Testis (tissue), 2 donors: ENCODE measurements at regions not wholly inside any gene's neighbourhood (a gene's known extent, or its start where the extent isn't known, plus 50 kb on each side); places are given as distances from the start of the nearest gene placed in this dataset.

ENCODE experiments used
- DNase-seq: peaks from one replicate; pipeline ENCODE4 v3.0.0-alpha.2; 2019
- H3K27ac ChIP-seq, 2 donors: fragments of 200-600 bp; sonication (generic); one replicate each; pipeline ENCODE4 v1.5.1; 2019
- H3K27me3 ChIP-seq: fragments of 200-600 bp; sonication (generic); one replicate; pipeline ENCODE4 v1.5.1; 2019
- H3K36me3 ChIP-seq: fragments of 200-600 bp; sonication (generic); one replicate; pipeline ENCODE4 v1.5.1; 2017; ENCODE audit warnings: low read depth; ENCODE audit errors: missing control alignments
- H3K4me1 ChIP-seq: fragments of 200-600 bp; sonication (generic); one replicate; pipeline ENCODE4 v1.5.1; 2019
- H3K4me3 ChIP-seq, 2 donors: fragments of 200-600 bp; sonication (generic); one replicate each; pipeline ENCODE4 v1.5.1; 2017 to 2019
- H3K9me3 ChIP-seq: fragments of 200-600 bp; sonication (generic); one replicate; pipeline ENCODE4 v1.5.1; 2017
- POLR2A ChIP-seq: fragments of 450-650 bp; IDR thresholded peaks from one replicate; pipeline ENCODE4 v1.6.1; 2017; ENCODE audit warnings: antibody characterized with exemption, mild to moderate bottlenecking, moderate library complexity
- WGBS, 2 donors: methylation state at CpG; one replicate each; pipeline ENCODE4 v1.1.5; 2018; 5-methylcytosine and 5-hydroxymethylcytosine counted together
- intact Hi-C: fragments of 100-400 bp; cut with DNase I; formaldehyde crosslinking; loops from one replicate; pipeline ENCODE4 v1.15.1; 2023; ENCODE audit warnings: low total_unique reads
- TF ChIP-seq, protein P1 (sequence below), 3 experiments: fragments of 450-650 bp in 2 of 3; fragments of 200-600 bp in 1 of 3; sonication (generic) in 1 of 3; IDR thresholded peaks; one replicate each; pipeline ENCODE4 v1.5.1; 2016 to 2019; ENCODE audit warnings: antibody characterized with exemption in 3 of 3, mild to moderate bottlenecking in 2 of 3, moderate library complexity in 1 of 3

DNA sequence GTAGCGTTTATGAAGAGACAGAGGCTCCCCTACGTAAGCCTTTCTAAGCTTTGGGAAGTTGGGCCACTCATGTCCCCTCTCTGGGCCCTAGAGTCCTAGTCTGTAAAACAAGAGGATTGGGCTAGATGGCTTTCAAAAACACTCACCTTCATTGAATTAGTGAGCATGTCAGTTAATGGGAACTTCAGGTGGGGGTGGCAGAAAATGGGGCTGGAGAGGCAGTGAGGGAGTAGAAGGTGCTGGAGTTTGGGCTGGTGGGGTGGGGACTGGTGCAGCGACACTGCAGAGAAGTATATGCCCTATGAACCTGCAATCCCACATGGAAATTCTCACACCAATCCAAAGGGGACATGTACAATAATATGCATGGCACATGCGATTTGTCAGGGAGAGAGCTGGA lies 182.7 kb downstream of the C1orf94 start:
- no peak overlapping the region for H3K4me3 ChIP-seq
- TF ChIP-seq POLR2A, result no peak
- TF ChIP-seq, protein P1, sequence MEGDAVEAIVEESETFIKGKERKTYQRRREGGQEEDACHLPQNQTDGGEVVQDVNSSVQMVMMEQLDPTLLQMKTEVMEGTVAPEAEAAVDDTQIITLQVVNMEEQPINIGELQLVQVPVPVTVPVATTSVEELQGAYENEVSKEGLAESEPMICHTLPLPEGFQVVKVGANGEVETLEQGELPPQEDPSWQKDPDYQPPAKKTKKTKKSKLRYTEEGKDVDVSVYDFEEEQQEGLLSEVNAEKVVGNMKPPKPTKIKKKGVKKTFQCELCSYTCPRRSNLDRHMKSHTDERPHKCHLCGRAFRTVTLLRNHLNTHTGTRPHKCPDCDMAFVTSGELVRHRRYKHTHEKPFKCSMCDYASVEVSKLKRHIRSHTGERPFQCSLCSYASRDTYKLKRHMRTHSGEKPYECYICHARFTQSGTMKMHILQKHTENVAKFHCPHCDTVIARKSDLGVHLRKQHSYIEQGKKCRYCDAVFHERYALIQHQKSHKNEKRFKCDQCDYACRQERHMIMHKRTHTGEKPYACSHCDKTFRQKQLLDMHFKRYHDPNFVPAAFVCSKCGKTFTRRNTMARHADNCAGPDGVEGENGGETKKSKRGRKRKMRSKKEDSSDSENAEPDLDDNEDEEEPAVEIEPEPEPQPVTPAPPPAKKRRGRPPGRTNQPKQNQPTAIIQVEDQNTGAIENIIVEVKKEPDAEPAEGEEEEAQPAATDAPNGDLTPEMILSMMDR (IDR thresholded peaks at IDR 0.05), result no peak
- DNase-seq, result no peak
- H3K27ac ChIP-seq, result no peak overlapping the region
- H3K27me3 ChIP-seq, result no peaks in the 10 kb centered on the region
- intact Hi-C loops, result no loop called here
- H3K4me1 ChIP-seq, result no peaks in the 10 kb centered on the region
- no peaks in the 10 kb centered on the region for H3K9me3 ChIP-seq
- WGBS, 2 donors, result 93 to 94% methylated on average over 4 of the region's 4 CpGs
- no peaks in the 10 kb centered on the region for H3K36me3 ChIP-seq

DNA sequence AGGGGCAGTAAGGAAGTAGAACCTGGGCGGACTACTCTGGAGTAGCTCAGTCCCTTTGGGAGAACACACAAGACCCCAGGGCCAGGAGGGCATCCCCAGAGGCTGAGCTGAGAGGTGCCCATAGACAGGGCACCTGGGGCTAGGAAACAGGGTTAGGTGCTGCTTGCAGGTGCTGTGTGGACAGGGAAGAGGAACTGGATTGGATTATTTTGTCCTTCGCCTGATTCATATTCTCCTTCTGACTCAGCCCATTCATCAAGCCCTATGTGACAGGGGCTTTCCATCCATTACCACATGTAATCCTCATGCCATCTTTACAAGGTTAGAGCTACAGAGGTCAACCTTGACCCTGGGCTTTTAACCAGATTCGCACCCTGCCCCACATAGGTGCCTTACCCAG lies 183.9 kb downstream of the C1orf94 start:
- no peaks in the 10 kb centered on the region for H3K4me1 ChIP-seq
- no peaks in the 10 kb centered on the region for H3K36me3 ChIP-seq
- intact Hi-C loops, result no loop called here
- no peak overlapping the region for H3K4me3 ChIP-seq
- H3K27ac ChIP-seq, result no peak overlapping the region
- no peak for DNase-seq
- H3K9me3 ChIP-seq, result no peaks in the 10 kb centered on the region
- no peaks in the 10 kb centered on the region for H3K27me3 ChIP-seq
- 95% methylated on average over 3 of the region's 3 CpGs for WGBS, 2 donors
- TF ChIP-seq, protein P1 (IDR thresholded peaks at IDR 0.05), result no peak
- TF ChIP-seq POLR2A, result no peak

DNA sequence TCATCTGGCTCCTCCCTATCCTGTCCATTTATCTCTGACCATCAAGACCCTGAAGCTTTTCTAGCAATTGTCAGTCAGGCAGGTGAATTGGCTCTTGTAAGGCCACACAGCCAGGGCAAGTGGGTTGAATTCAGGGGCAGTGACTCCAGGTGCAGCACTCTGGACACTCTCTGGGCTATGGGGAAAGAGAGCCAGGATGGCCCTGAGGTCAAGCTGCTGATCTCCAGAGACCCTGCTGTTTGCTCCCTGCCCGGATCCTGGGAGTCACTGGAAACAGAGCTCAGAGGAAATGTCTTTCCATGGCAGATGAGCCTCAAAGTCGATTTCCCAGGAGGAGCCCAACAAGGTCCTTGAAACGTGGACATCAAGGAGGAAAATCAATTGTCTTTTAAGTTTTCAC lies 184.4 kb downstream of the C1orf94 start:
- intact Hi-C loops, result no loop called here
- Histone ChIP-seq H3K4me3 (no peak overlapping the region), H3K27me3 (no peaks in the 10 kb centered on the region), H3K9me3 (no peaks in the 10 kb centered on the region), H3K4me1 (no peaks in the 10 kb centered on the region), H3K27ac (no peak overlapping the region), H3K36me3 (no peaks in the 10 kb centered on the region)
- 59 to 70% methylated on average over 3 of the region's 3 CpGs for WGBS, 2 donors
- DNase-seq, result no peak
- no peak for TF ChIP-seq POLR2A
- TF ChIP-seq, protein P1 (IDR thresholded peaks at IDR 0.05), result no peak

DNA sequence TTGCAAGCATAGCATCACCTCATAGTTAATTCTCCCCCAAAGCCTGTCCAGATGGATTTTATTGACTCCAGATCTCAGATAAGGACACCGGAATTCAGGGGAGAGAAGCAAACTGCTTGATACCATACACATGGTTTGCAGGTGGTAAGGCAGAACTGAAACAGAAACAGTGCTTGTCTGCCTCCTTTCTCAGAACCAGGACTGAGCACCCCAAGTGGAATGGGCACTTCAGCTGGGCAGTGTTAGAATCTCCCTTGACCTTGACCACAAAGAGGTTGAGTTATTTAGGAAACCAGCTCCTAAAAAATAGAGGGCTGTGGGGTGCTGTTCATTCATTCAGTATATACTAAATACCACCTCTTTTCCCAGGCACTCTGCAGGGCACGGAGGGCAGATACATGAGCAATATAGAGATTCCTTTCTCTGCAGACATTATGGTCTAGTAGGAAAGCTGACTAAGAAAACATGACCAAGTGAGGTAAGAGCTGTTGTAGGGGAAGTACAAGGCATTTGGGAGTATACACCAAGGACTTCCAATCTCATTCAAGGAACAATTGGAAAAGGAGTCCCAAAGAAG lies 185.2 kb downstream of the C1orf94 start:
- no peak overlapping the region for H3K27ac ChIP-seq
- H3K27me3 ChIP-seq, result no peaks in the 10 kb centered on the region
- no peak for DNase-seq
- H3K4me3 ChIP-seq, result no peak overlapping the region
- H3K4me1 ChIP-seq, result no peaks in the 10 kb centered on the region
- no peaks in the 10 kb centered on the region for H3K36me3 ChIP-seq
- H3K9me3 ChIP-seq, result no peaks in the 10 kb centered on the region
- no peak for TF ChIP-seq POLR2A
- TF ChIP-seq, protein P1 (IDR thresholded peaks at IDR 0.05), result no peak
- WGBS, 2 donors, result 61 to 71% methylated on average over 2 of the region's 2 CpGs
- intact Hi-C loops, result no loop called here

DNA sequence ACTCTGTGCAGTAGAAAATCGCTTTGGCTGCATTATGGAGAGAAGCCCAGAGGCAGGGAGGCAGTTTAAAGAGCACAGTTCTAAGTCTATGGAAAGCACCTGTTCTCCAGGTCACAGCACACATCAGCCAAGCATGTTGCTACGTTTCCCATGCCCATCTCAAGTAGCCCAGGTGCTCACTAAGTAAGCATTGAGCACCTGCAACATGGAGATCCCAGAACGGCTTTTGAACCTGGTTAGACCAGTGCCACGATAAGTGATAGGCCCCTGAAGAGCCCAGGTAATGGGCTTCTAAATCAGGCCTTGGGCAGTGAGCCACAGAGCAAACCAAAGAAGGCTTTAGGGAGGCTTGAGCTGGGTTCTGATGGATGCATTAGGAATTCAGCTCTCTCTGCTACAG lies 186.2 kb downstream of the C1orf94 start:
- intact Hi-C loops, result no loop called here
- Histone ChIP-seq H3K4me3 (no peak overlapping the region), H3K27ac (no peak overlapping the region), H3K36me3 (no peaks in the 10 kb centered on the region), H3K9me3 (no peaks in the 10 kb centered on the region), H3K27me3 (no peaks in the 10 kb centered on the region), H3K4me1 (no peaks in the 10 kb centered on the region)
- WGBS, 2 donors, result 88 to 93% methylated on average over 4 of the region's 4 CpGs
- DNase-seq, result no peak
- TF ChIP-seq, protein P1 (IDR thresholded peaks at IDR 0.05), result no peak
